Testis (tissue), 2 donors: ENCODE measurements at regions not wholly inside any gene's neighbourhood (a gene's known extent, or its start where the extent isn't known, plus 50 kb on each side); places are given as distances from the start of the nearest gene placed in this dataset.
A peak's percentile ranks its signal among the peaks of the same experiment; 100 is the strongest.

ENCODE experiments used
- DNase-seq: peaks from one replicate; pipeline ENCODE4 v3.0.0-alpha.2; 2019
- H3K27ac ChIP-seq, 2 donors: fragments of 200-600 bp; sonication (generic); one replicate each; pipeline ENCODE4 v1.5.1; 2019
- H3K27me3 ChIP-seq: fragments of 200-600 bp; sonication (generic); one replicate; pipeline ENCODE4 v1.5.1; 2019
- H3K36me3 ChIP-seq: fragments of 200-600 bp; sonication (generic); one replicate; pipeline ENCODE4 v1.5.1; 2017; ENCODE audit warnings: low read depth; ENCODE audit errors: missing control alignments
- H3K4me1 ChIP-seq: fragments of 200-600 bp; sonication (generic); one replicate; pipeline ENCODE4 v1.5.1; 2019
- H3K4me3 ChIP-seq, 2 donors: fragments of 200-600 bp; sonication (generic); one replicate each; pipeline ENCODE4 v1.5.1; 2017 to 2019
- H3K9me3 ChIP-seq: fragments of 200-600 bp; sonication (generic); one replicate; pipeline ENCODE4 v1.5.1; 2017
- POLR2A ChIP-seq: fragments of 450-650 bp; IDR thresholded peaks from one replicate; pipeline ENCODE4 v1.6.1; 2017; ENCODE audit warnings: antibody characterized with exemption, mild to moderate bottlenecking, moderate library complexity
- WGBS, 2 donors: methylation state at CpG; one replicate each; pipeline ENCODE4 v1.1.5; 2018; 5-methylcytosine and 5-hydroxymethylcytosine counted together
- intact Hi-C: fragments of 100-400 bp; cut with DNase I; formaldehyde crosslinking; loops from one replicate; pipeline ENCODE4 v1.15.1; 2023; ENCODE audit warnings: low total_unique reads
- TF ChIP-seq, protein P1 (sequence below), 3 experiments: fragments of 450-650 bp in 2 of 3; fragments of 200-600 bp in 1 of 3; sonication (generic) in 1 of 3; IDR thresholded peaks; one replicate each; pipeline ENCODE4 v1.5.1; 2016 to 2019; ENCODE audit warnings: antibody characterized with exemption in 3 of 3, mild to moderate bottlenecking in 2 of 3, moderate library complexity in 1 of 3

DNA sequence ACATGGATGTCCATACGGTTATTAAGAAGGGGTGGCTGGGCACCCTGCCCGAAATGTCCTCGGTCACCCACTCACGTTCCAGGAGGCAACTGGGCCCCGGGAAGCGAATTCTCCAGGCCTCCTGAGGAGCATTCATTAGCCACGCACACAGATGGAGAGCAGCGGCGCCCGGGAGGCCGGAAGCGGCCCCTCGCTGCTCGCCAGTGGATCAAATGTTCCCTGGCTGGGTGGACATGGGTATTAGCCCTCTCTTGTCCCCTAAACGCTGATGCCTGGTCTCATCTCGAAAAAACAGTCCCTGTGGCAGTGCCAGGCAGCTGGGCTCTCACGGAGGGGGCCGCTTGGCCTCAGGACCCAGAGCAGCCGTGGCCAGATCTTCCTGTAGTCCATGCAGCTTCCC lies 59.0 kb upstream of the DLK1 start:
- Histone ChIP-seq H3K27me3 (no peaks in the 10 kb centered on the region), H3K4me1 (peaks cover 54% of the 10 kb centered on the region), H3K4me3 (no peak overlapping the region), H3K9me3 (no peaks in the 10 kb centered on the region), H3K27ac (no peak overlapping the region), H3K36me3 (no peaks in the 10 kb centered on the region)
- intact Hi-C loops = loop anchor here (10.0 kb wide), 1 partner anchor 157 kb away; the partner anchor contains the start of gene MEG3
- no peak for DNase-seq
- TF ChIP-seq POLR2A = no peak
- TF ChIP-seq, protein P1, sequence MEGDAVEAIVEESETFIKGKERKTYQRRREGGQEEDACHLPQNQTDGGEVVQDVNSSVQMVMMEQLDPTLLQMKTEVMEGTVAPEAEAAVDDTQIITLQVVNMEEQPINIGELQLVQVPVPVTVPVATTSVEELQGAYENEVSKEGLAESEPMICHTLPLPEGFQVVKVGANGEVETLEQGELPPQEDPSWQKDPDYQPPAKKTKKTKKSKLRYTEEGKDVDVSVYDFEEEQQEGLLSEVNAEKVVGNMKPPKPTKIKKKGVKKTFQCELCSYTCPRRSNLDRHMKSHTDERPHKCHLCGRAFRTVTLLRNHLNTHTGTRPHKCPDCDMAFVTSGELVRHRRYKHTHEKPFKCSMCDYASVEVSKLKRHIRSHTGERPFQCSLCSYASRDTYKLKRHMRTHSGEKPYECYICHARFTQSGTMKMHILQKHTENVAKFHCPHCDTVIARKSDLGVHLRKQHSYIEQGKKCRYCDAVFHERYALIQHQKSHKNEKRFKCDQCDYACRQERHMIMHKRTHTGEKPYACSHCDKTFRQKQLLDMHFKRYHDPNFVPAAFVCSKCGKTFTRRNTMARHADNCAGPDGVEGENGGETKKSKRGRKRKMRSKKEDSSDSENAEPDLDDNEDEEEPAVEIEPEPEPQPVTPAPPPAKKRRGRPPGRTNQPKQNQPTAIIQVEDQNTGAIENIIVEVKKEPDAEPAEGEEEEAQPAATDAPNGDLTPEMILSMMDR (IDR thresholded peaks at IDR 0.05) = no peak
- WGBS, 2 donors = 89 to 92% methylated on average over 12 to 19 of the region's 19 CpGs

DNA sequence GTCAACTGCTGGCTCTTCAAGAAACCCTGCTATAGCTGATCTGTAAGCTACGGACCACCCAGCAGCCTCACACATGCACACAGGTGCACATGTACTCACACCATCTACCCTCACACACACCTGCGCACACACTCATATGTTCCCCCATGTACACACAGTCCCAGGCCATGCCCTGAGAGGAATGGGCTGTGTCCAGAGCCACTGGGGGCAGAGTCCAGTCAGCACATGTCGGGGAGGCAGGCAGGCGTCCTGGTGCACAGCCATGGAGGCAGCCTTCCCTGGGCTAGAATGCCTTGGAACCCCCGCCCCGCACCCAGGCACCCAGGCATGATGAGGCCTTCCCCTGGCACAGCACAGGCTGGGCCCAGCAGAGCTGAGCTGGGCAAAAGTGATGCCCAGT lies 58.3 kb upstream of the DLK1 start:
- Histone ChIP-seq H3K36me3 (no peaks in the 10 kb centered on the region), H3K27ac (peak overlapping the region in 1 of 2 donors; percentile 60), H3K9me3 (no peaks in the 10 kb centered on the region), H3K4me3 (no peak overlapping the region), H3K4me1 (peaks cover 50% of the 10 kb centered on the region), H3K27me3 (no peaks in the 10 kb centered on the region)
- DNase-seq = no peak
- TF ChIP-seq POLR2A = no peak
- TF ChIP-seq, protein P1 (IDR thresholded peaks at IDR 0.05) = no peak
- WGBS, 2 donors = 97 to 100% methylated on average over 2 to 6 of the region's 6 CpGs
- intact Hi-C loops = loop anchor here (10.0 kb wide), 1 partner anchor 156 kb away; the partner anchor contains the start of gene MEG3

DNA sequence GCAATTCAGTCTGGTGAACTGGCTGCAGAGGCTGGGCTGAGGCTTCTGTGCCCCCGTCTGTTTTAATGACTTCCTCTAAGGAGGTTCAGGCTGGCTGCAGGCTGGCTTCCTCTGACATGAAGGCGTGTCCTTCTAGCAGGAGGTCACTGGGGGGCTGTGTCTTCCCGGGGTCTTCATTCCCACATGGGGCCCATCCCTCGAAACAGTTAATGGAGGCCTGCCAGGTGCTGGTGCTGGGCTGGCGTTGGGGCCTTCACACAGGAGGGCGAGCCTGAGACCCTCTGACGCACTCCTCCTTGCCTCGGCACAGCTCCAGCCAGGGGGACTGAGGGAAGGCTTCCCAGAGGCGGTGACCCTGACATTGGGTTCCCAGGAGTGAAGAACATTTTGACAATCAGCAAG lies 57.7 kb upstream of the DLK1 start:
- 38 to 60% methylated on average over 3 to 9 of the region's 9 CpGs for WGBS, 2 donors
- Histone ChIP-seq H3K27me3 (no peaks in the 10 kb centered on the region), H3K36me3 (no peaks in the 10 kb centered on the region), H3K4me3 (no peak overlapping the region), H3K27ac (peak overlapping the region in 1 of 2 donors; percentile 60), H3K9me3 (no peaks in the 10 kb centered on the region), H3K4me1 (peaks cover 50% of the 10 kb centered on the region)
- intact Hi-C loops = loop anchor here (10.0 kb wide), 1 partner anchor 156 kb away; the partner anchor contains the start of gene MEG3
- DNase-seq = no peak
- TF ChIP-seq, protein P1 (IDR thresholded peaks at IDR 0.05) = no peak
- no peak for TF ChIP-seq POLR2A

DNA sequence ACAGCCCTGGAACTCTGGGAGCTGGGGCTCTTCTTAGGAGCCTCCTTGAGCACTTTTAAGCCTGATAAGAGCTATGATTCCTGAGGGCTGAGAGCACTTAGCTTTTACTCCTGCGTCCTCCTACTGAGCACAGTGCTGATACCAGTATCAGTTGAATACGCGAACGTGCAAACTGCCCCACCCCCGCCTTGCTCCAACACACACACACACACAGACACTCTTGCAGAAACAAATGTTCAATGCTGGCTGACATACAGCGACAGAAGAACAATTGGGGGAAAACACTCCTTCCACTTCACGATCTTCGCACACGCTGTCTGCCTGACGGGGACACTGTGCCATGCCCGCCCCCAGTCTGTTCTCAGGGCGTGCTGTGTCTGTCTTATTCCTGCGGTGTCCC lies 57.2 kb upstream of the DLK1 start:
- H3K4me3 ChIP-seq = no peak overlapping the region
- H3K9me3 ChIP-seq = no peaks in the 10 kb centered on the region
- H3K4me1 ChIP-seq = peaks cover 46% of the 10 kb centered on the region
- TF ChIP-seq, protein P1 (IDR thresholded peaks at IDR 0.05) = no peak
- TF ChIP-seq POLR2A = no peak
- H3K27ac ChIP-seq = peak overlapping the region in 1 of 2 donors; percentile 60
- H3K27me3 ChIP-seq = no peaks in the 10 kb centered on the region
- DNase-seq = no peak
- no peaks in the 10 kb centered on the region for H3K36me3 ChIP-seq
- WGBS, 2 donors = 34 to 44% methylated on average over 12 to 13 of the region's 13 CpGs
- intact Hi-C loops = loop anchor here (10.0 kb wide), 1 partner anchor 155 kb away; the partner anchor contains the start of gene MEG3
